Small intestine (tissue), 7 donors: ENCODE measurements at regions not wholly inside any gene's neighbourhood (a gene's known extent, or its start where the extent isn't known, plus 50 kb on each side); places are given as distances from the start of the nearest gene placed in this dataset.
"Not testable (repeated sequence)": the region's sequence is repeated elsewhere in the genome, so short reads cannot be mapped to it uniquely, and the experiment has no call there.

ENCODE experiments used
- DNase-seq, 2 donors: peaks; one replicate each; pipeline versions ENCODE4 v3.0.0 to v3.0.0-alpha.2; 2013
- FAIRE-seq: peaks from 2 replicates; lab custom pipeline; 2012; peaks lifted over from hg19 to GRCh38; lab: Jason Lieb, UNC
- H3K27ac ChIP-seq, 3 donors: one replicate each; pipeline ENCODE4 v1.5.1; 2013; ENCODE audit warnings: low read length in 2 of 3, mild to moderate bottlenecking in 2 of 3, control low read depth in 1 of 3, inconsistent platforms in 1 of 3, low read depth in 1 of 3, moderate library complexity in 1 of 3
- H3K27me3 ChIP-seq, 3 donors: one replicate each; pipeline ENCODE4 v1.6.1; 2013; ENCODE audit warnings: low read length in 3 of 3, inconsistent platforms in 1 of 3; ENCODE audit not compliant: control insufficient read depth in 3 of 3, insufficient read depth in 3 of 3
- H3K36me3 ChIP-seq, 3 donors: one replicate each; pipeline ENCODE4 v1.6.1; 2013; ENCODE audit warnings: low read length in 3 of 3, inconsistent platforms in 1 of 3, low read depth in 1 of 3, mild to moderate bottlenecking in 1 of 3, moderate library complexity in 1 of 3; ENCODE audit not compliant: control insufficient read depth in 3 of 3, insufficient read depth in 2 of 3
- H3K4me1 ChIP-seq, 3 donors: one replicate each; pipeline ENCODE4 v1.6.1; 2013; ENCODE audit warnings: low read length in 2 of 3, inconsistent platforms in 1 of 3, low read depth in 1 of 3, mild to moderate bottlenecking in 1 of 3, moderate library complexity in 1 of 3; ENCODE audit not compliant: control insufficient read depth in 3 of 3, insufficient read depth in 2 of 3
- H3K4me3 ChIP-seq, 3 donors: one replicate each; pipeline ENCODE4 v1.5.1; 2013; ENCODE audit warnings: low read length in 3 of 3, control low read depth in 1 of 3, inconsistent platforms in 1 of 3, low read depth in 1 of 3, mild to moderate bottlenecking in 1 of 3, moderate library complexity in 1 of 3
- H3K9me3 ChIP-seq, 2 donors: one replicate each; pipeline ENCODE4 v1.6.1; 2013; ENCODE audit warnings: low read depth in 1 of 2, low read length in 1 of 2; ENCODE audit not compliant: control insufficient read depth in 2 of 2, insufficient read depth in 1 of 2
- WGBS, 3 donors: extraction: QIAGEN DNeasy Blood & Tissue Kit; methylation state at CpG; one replicate each; pipeline ENCODE4 v1.1.7; 2013; 5-methylcytosine and 5-hydroxymethylcytosine counted together
- donor health status: healthy with polysubstance abuse.
- donor health status: control.
- donor health status: control.
- donor health status: Bipolar disorder and iron deficiency.
- donor health status: healthy.

DNA sequence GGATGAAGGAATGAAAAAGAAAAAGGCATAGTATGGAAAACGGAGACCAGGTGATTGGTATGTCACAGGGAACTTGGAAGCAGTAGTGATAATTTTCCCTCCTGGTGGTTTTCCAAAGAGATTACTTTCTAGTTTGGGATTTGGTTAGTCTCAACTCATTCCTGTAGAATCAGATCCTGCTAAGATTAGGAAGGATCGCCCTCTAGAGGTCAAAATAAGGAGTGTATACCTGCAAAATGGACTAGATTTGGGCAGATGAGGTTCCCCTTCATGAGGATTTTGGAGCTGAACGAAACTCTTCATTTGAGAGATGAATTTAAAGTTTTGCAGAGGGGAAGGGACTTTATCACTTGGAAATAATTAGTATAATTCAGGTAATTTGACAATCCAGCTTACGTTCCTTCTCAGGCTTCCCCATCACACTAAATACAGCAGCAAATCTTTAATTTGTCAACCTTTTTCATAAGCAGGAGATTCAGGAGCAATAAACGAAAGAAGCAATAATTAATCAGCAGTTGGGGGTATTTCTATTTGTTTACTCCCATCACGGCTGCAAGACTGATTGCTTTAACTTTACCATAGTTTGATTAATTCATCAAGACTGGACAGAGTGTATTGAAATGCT lies 65.2 kb downstream of the CCDC195 start:
- 6 to 16% (median 8%) methylated on average over 6 of the region's 6 CpGs for WGBS, 3 donors
- FAIRE-seq (no peak), DNase-seq (peak; percentile 61 to 64)
- no peak overlapping the region for H3K27ac ChIP-seq
- peaks cover 0 to 3% of the 10 kb centered on the region in 2 donors for H3K9me3 ChIP-seq
- no peaks in the 10 kb centered on the region for H3K27me3 ChIP-seq
- no peak overlapping the region for H3K4me3 ChIP-seq
- H3K4me1 ChIP-seq, result peaks cover 0 to 5% (median 2%) of the 10 kb centered on the region in 3 donors
- no peaks in the 10 kb centered on the region for H3K36me3 ChIP-seq

DNA sequence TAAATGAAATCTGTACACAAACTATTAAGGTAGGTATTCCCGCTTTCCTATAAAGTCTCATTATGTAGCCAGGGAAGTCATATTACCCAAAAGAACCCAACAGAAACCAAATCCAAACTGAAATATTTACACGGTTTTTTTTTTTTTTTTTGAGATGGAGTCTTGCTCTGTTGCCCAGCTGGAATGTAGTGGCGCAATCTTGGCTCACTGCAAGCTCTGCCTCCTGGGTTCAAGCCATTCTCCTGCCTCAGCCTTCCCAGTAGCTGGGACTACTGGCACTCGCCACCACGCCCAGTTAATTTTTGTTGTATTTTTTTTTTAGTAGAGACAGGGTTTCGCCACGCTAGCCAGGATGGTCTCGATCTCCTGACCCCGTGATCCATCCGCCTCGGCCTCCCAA lies 62.5 kb upstream of the CUL3 start:
- H3K27me3 ChIP-seq, H3K36me3 ChIP-seq, H3K9me3 ChIP-seq, DNase-seq, H3K27ac ChIP-seq, FAIRE-seq, H3K4me3 ChIP-seq: not testable (repeated sequence)
- 91 to 93% (median 91%) methylated on average over 11 of the region's 11 CpGs for WGBS, 3 donors
- H3K4me1 ChIP-seq, result peaks cover 0 to 13% (median 2%) of the 10 kb centered on the region in 3 donors

DNA sequence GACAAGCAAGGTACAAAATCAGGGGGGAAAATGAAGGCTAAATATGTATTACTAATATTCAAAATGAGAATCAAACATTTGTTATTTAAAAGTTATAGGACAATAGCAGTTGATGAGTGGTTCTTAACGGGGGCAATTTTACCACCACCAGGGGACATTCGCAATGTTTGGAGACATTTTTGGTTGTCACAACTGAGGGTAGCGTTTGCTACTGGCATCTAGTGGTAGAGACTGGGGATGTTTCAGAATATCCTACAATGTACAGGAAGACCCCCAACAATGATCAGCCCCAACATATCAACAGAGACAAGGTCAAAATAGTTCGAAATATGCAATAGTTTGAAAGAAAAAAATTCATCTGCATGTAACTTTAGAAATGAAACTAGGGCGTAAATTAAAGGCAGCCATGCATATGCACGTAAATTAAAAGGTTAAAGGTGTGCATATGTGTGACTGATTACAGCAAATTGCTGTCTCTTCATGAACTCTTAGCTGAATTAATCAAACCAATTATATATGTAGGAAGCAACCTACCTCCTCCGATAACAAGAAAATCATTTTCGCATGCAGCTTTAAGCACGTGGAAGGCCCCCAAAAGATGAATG lies 61.2 kb upstream of the CUL3 start:
- WGBS, 3 donors, result 31 to 48% (median 38%) methylated on average over 9 of the region's 9 CpGs
- FAIRE-seq, result no peak
- Histone ChIP-seq H3K36me3 (no peaks in the 10 kb centered on the region), H3K27me3 (no peaks in the 10 kb centered on the region), H3K27ac (peak overlapping the region in 1 of 3 donors; percentile 36), H3K4me3 (no peak overlapping the region), H3K9me3 (no peaks in the 10 kb centered on the region), H3K4me1 (peaks cover 0 to 13% (median 2%) of the 10 kb centered on the region in 3 donors)
- DNase-seq, result no peak

DNA sequence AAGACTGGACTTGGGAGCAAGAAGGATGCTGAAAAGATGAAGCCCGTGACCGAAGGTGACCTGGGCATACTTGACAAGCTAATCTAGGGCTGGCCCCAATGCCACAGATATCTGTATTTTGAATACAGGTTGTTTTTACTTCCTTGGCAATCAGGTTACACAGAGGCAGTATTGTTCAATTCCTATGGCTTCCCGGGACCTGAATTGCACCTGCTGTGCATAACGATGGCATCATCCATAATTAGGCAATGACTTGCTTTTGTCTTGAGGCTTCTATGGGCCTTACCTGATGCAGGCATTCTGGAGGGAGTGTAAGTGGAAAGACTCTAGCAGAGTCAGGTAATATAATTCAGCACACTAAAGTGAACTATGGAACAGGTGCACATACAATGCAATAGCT lies 60.6 kb upstream of the CUL3 start:
- Histone ChIP-seq H3K27me3 (no peaks in the 10 kb centered on the region), H3K27ac (peak overlapping the region in 1 of 3 donors; percentile 38), H3K4me1 (peaks cover 0 to 13% (median 2%) of the 10 kb centered on the region in 3 donors), H3K4me3 (no peak overlapping the region), H3K9me3 (no peaks in the 10 kb centered on the region), H3K36me3 (no peaks in the 10 kb centered on the region)
- peak; percentile 83 to 84 for DNase-seq
- FAIRE-seq, result no peak
- WGBS, 3 donors, result 16 to 54% (median 35%) methylated on average over 4 of the region's 4 CpGs

DNA sequence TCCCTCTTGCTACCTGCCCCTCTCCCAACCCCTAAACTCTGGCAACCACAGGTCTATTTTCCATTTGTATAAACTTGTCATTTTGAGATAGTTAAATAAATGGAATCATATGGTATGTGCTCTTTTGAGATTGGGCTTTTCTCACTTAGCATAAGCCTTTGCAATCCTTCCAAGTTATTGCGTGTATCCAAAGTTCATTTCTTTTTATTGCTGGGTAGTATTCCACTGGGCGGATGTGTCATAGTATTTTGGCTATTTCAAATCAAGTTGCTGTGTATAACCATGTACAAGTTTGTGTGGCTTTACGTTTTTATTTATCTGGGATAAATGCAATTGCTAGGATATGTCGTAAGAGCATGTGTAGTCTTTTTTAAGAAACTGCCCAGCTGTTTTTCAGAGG lies 55.5 kb upstream of the CUL3 start:
- H3K27ac ChIP-seq, result peak overlapping the region in 1 of 3 donors; percentile 55
- peaks cover 3 to 6% (median 4%) of the 10 kb centered on the region in 3 donors for H3K4me1 ChIP-seq
- H3K4me3 ChIP-seq, result no peak overlapping the region
- WGBS, 3 donors, result 11 to 56% (median 36%) methylated on average over 4 of the region's 4 CpGs
- no peaks in the 10 kb centered on the region for H3K9me3 ChIP-seq
- no peaks in the 10 kb centered on the region for H3K36me3 ChIP-seq
- DNase-seq, result peak; percentile 66 to 82
- H3K27me3 ChIP-seq, result no peaks in the 10 kb centered on the region
- FAIRE-seq, result no peak

DNA sequence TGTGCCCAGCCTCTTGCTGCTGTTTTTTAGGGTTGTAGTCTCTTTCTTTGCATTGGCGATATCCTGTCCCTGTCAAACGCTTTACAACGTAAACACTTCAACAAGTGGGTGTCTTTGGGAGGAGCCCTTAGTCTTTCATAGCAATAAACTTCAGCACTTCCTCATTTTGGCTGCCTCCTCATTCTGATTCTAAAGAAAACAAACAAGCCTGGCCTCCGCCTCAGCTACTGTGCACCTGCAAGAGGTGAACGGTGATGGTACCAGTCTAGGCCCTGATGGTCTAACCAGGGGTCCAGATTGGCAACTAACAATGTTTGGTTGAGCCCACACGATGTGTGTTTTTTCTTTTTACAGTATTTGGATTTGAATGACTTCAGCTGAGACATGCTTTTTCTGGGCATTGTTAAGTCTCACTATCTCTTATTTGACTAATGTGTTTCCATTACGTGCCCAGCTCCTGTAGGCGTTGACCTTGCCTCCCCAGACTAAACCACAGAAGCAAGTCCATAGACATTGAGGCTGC lies 53.2 kb upstream of the CUL3 start:
- FAIRE-seq (no peak), DNase-seq (peak; percentile 57 to 78)
- WGBS, 3 donors, result 8 to 28% (median 18%) methylated on average over 8 of the region's 8 CpGs
- Histone ChIP-seq H3K4me3 (no peak overlapping the region), H3K36me3 (no peaks in the 10 kb centered on the region), H3K4me1 (peaks cover 0 to 4% (median 3%) of the 10 kb centered on the region in 3 donors), H3K27me3 (no peaks in the 10 kb centered on the region), H3K9me3 (no peaks in the 10 kb centered on the region), H3K27ac (peak overlapping the region in 2 of 3 donors; percentile 19 to 66)
